IMR-90 (cell line): ENCODE measurements at regions not wholly inside any gene's neighbourhood (a gene's known extent, or its start where the extent isn't known, plus 50 kb on each side); places are given as distances from the start of the nearest gene placed in this dataset.

Experiments
- ATAC-seq: fragments of 200-7000 bp; cut with Tn5 transposase; 2 replicates; pipeline ENCODE4 v1.9.1; 2020; ENCODE audit warnings: low read depth, mild to moderate bottlenecking, moderate library complexity
- BruUV-seq: library from RNA; stranded (reverse); fragments of 400-500 nt; replicated peaks from 2 replicates; lab custom pipeline; 2021; lab: Mats Ljungman, UMichigan
- CTCF ChIA-PET: fragments of 300-600 bp; formaldehyde crosslinking; extraction: SDS; loops from one replicate; lab custom pipeline; 2021; ENCODE audit warnings: antibody characterized with exemption; lab: Yijun Ruan, JAX
- POLR2A ChIA-PET: fragments of 300-600 bp; sonication (Branson Sonifier 250); formaldehyde crosslinking; loops from one replicate; lab custom pipeline; 2022; ENCODE audit warnings: antibody characterized with exemption; ENCODE audit not compliant: unreplicated experiment; lab: Charles Lee
- DNase-seq: peaks from one replicate; pipeline ENCODE4 v3.0.0; 2013
- H2AFZ ChIP-seq: replicated peaks from 2 replicates; pipeline ENCODE3; 2013; ENCODE audit warnings: low read length, mild to moderate bottlenecking; ENCODE audit not compliant: poor library complexity
- H2AK5ac ChIP-seq: 2 replicates; pipeline ENCODE4 v1.6.1; 2013; ENCODE audit warnings: low read depth, low read length, inconsistent platforms
- H2AK9ac ChIP-seq: replicated peaks from 2 replicates; pipeline ENCODE3; 2013; ENCODE audit warnings: mild to moderate bottlenecking, low read depth, low read length, moderate library complexity; ENCODE audit not compliant: poor library complexity
- H2BK120ac ChIP-seq: 2 replicates; pipeline ENCODE4 v1.6.1; 2013; ENCODE audit warnings: low read depth, low read length, inconsistent platforms
- H2BK15ac ChIP-seq: 3 replicates; pipeline ENCODE4 v1.6.1; 2013; ENCODE audit warnings: low read depth, low read length, inconsistent platforms
- H2BK20ac ChIP-seq: 2 replicates; pipeline ENCODE4 v1.6.1; 2013; ENCODE audit warnings: low read depth, mild to moderate bottlenecking, inconsistent platforms, low read length, moderate library complexity
- H2BK5ac ChIP-seq: 2 replicates; pipeline ENCODE4 v1.6.1; 2013; ENCODE audit warnings: mild to moderate bottlenecking, low read depth, low read length, inconsistent platforms; ENCODE audit not compliant: poor library complexity, severe bottlenecking
- H3K14ac ChIP-seq: replicated peaks from 2 replicates; pipeline ENCODE4 v1.6.1; 2013; ENCODE audit warnings: low read depth, low read length, inconsistent platforms
- H3K18ac ChIP-seq: 2 replicates; pipeline ENCODE4 v1.6.1; 2013; ENCODE audit warnings: low read depth, low read length, control low read depth
- H3K23ac ChIP-seq: 2 replicates; pipeline ENCODE4 v1.6.1; 2013; ENCODE audit warnings: low read depth, low read length, inconsistent platforms
- H3K27ac ChIP-seq: 2 replicates; pipeline ENCODE4 v1.5.1; 2013; ENCODE audit warnings: mild to moderate bottlenecking, control low read depth, low read length; ENCODE audit not compliant: insufficient read depth
- H3K27me3 ChIP-seq: 2 replicates; pipeline ENCODE4 v1.6.1; 2013; ENCODE audit warnings: low read length; ENCODE audit not compliant: control insufficient read depth, insufficient read depth
- H3K36me3 ChIP-seq: 2 replicates; pipeline ENCODE4 v1.6.1; 2013; ENCODE audit warnings: low read length, mixed read lengths; ENCODE audit not compliant: control insufficient read depth, insufficient read depth
- H3K4ac ChIP-seq: 2 replicates; pipeline ENCODE4 v1.6.1; 2013; ENCODE audit warnings: low read depth, low read length, inconsistent platforms
- H3K4me1 ChIP-seq: 2 replicates; pipeline ENCODE4 v1.6.1; 2013; ENCODE audit warnings: low read length, mixed read lengths; ENCODE audit not compliant: control insufficient read depth, insufficient read depth
- H3K4me2 ChIP-seq: 2 replicates; pipeline ENCODE4 v1.6.1; 2013; ENCODE audit warnings: low read depth, mild to moderate bottlenecking, control low read depth, low read length, moderate library complexity
- H3K4me3 ChIP-seq: 2 replicates; pipeline ENCODE4 v1.5.1; 2013; ENCODE audit warnings: low read depth, mild to moderate bottlenecking, control low read depth, low read length, moderate library complexity; ENCODE audit not compliant: insufficient read depth
- H3K56ac ChIP-seq: 2 replicates; pipeline ENCODE4 v1.6.1; 2013; ENCODE audit warnings: low read length, inconsistent platforms; ENCODE audit not compliant: insufficient read depth; ENCODE audit errors: extremely low read depth
- H3K79me1 ChIP-seq, 2 experiments: 2 replicates each; pipeline ENCODE4 v1.6.1; 2013; ENCODE audit warnings: low read length in 2 of 2, inconsistent platforms in 1 of 2, low read depth in 1 of 2
- H3K9ac ChIP-seq: 2 replicates; pipeline ENCODE4 v1.6.1; 2013; ENCODE audit warnings: low read depth, low read length, control low read depth
- H3K9me1 ChIP-seq: 2 replicates; pipeline ENCODE4 v1.6.1; 2013; ENCODE audit warnings: low read length, inconsistent platforms; ENCODE audit not compliant: insufficient read depth
- H3K9me3 ChIP-seq: 2 replicates; pipeline ENCODE4 v1.6.1; 2013; ENCODE audit warnings: low read length; ENCODE audit not compliant: control insufficient read depth, insufficient read depth
- H4K20me1 ChIP-seq: 2 replicates; pipeline ENCODE4 v1.6.1; 2013; ENCODE audit warnings: low read length, inconsistent platforms; ENCODE audit not compliant: insufficient read depth
- H4K5ac ChIP-seq: 2 replicates; pipeline ENCODE4 v1.6.1; 2013; ENCODE audit warnings: mild to moderate bottlenecking, low read depth, low read length, control low read depth
- H4K8ac ChIP-seq, 2 experiments: 2 replicates each; pipeline ENCODE4 v1.6.1; 2013; ENCODE audit warnings: low read depth in 2 of 2, low read length in 2 of 2, control low read depth in 1 of 2, inconsistent platforms in 1 of 2
- H4K91ac ChIP-seq: 2 replicates; pipeline ENCODE4 v1.6.1; 2013; ENCODE audit warnings: low read depth, low read length, inconsistent platforms; ENCODE audit not compliant: insufficient read depth
- BHLHE40 ChIP-seq: fragments of 150-350 bp; IDR thresholded peaks from 2 replicates; pipeline ENCODE4 v1.6.1; 2016; ENCODE audit warnings: mild to moderate bottlenecking, low read depth, low read length
- CEBPB ChIP-seq: IDR thresholded peaks from 2 replicates; pipeline ENCODE4 v1.6.1; 2012; ENCODE audit warnings: low read depth, low read length, improper control_type of control experiment
- MAFK ChIP-seq: IDR thresholded peaks from 2 replicates; pipeline ENCODE4 v1.6.1; 2012; ENCODE audit warnings: low read depth, low read length, improper control_type of control experiment
- MAZ ChIP-seq: IDR thresholded peaks from 2 replicates; pipeline ENCODE4 v1.6.1; 2012; ENCODE audit warnings: low read depth, mild to moderate bottlenecking, low read length, improper control_type of control experiment, moderate library complexity, borderline replicate concordance
- NFE2L2 ChIP-seq: fragments of 150-350 bp; IDR thresholded peaks from 2 replicates; pipeline ENCODE4 v1.6.1; 2016; ENCODE audit warnings: low read depth, mild to moderate bottlenecking, low read length
- RAD21 ChIP-seq: IDR thresholded peaks from 2 replicates; pipeline ENCODE4 v1.6.1; 2012; ENCODE audit warnings: low read length, improper control_type of control experiment
- RFX5 ChIP-seq: IDR thresholded peaks from 2 replicates; pipeline ENCODE4 v1.8.0; 2012; ENCODE audit warnings: low read depth, mild to moderate bottlenecking, low read length, moderate library complexity
- WGBS, 2 experiments: methylation state at CpG; one replicate each; pipeline versions ENCODE4 v1.1.5 to v1.1.7; 2013; ENCODE audit warnings: missing lambda C conversion rate in 2 of 2; ENCODE audit not compliant: insufficient read length in 1 of 2; ENCODE audit errors: extremely low coverage in 2 of 2; 5-methylcytosine and 5-hydroxymethylcytosine counted together
- dilution Hi-C: fragments of 300-500 bp; cut with HindIII; formaldehyde crosslinking; loops from one replicate; pipeline ENCODE4 v1.14.3; 2018; ENCODE audit warnings: low sequenced_read_pairs; ENCODE audit not compliant: unreplicated experiment
- in situ Hi-C: fragments of 300-500 bp; cut with MboI; formaldehyde crosslinking; loops from 3 replicates; pipeline ENCODE4 v1.14.3; 2019; ENCODE audit warnings: low sequenced_read_pairs, inconsistent platforms, mixed read lengths
- intact Hi-C: fragments of 100-400 bp; cut with micrococcal nuclease; formaldehyde crosslinking; loops from 2 replicates; pipeline ENCODE4 v1.10.0; 2022
- TF ChIP-seq, protein P1 (sequence below): fragments of 150-350 bp; IDR thresholded peaks from 2 replicates; pipeline ENCODE4 v1.6.1; 2017; ENCODE audit warnings: mild to moderate bottlenecking, antibody characterized with exemption, low read length, low read depth
- TF ChIP-seq, protein P2 (sequence below): fragments of 150-350 bp; IDR thresholded peaks from 2 replicates; pipeline ENCODE4 v1.6.1; 2016; ENCODE audit warnings: low read depth, mild to moderate bottlenecking, low read length, moderate library complexity, borderline replicate concordance

GRCh38 chr16:9412915-9413264 lies 321.4 kb downstream of the HAPSTR1 start:
- no TSS peak for BruUV-seq
- Histone ChIP-seq H3K4me2 (no peak overlapping the region), H3K23ac (no peak overlapping the region), H3K9me3 (peaks cover 6% of the 10 kb centered on the region), H4K91ac (no peak overlapping the region), H2BK20ac (no peak overlapping the region), H2BK120ac (no peak overlapping the region), H3K9ac (no peak overlapping the region), H3K36me3 (no peaks in the 10 kb centered on the region), H2AK5ac (no peak overlapping the region), H3K18ac (no peak overlapping the region), H3K27me3 (no peaks in the 10 kb centered on the region), H3K4me3 (no peak overlapping the region), H3K27ac (no peak overlapping the region), H3K79me1 (no peaks in the 10 kb centered on the region), H4K8ac (no peak overlapping the region), H3K56ac (no peak overlapping the region), H2BK5ac (no peak overlapping the region), H4K20me1 (no peaks in the 10 kb centered on the region), H3K14ac (no peak overlapping the region), H2AK9ac (no peak overlapping the region), H4K5ac (no peak overlapping the region), H2BK15ac (no peak overlapping the region), H3K9me1 (no peaks in the 10 kb centered on the region), H3K4ac (no peak overlapping the region), H2AFZ (no peak overlapping the region), H3K4me1 (no peaks in the 10 kb centered on the region)
- DNase-seq = no peak
- POLR2A ChIA-PET = no interaction called here
- in situ Hi-C loops (no loop called here), dilution Hi-C loops (no loop called here), intact Hi-C loops (no loop called here)
- TF ChIP-seq RAD21 (no peak), NFE2L2 (no peak), MAFK (no peak), BHLHE40 (no peak), CEBPB (no peak), MAZ (no peak), RFX5 (no peak)
- TF ChIP-seq, protein P1, sequence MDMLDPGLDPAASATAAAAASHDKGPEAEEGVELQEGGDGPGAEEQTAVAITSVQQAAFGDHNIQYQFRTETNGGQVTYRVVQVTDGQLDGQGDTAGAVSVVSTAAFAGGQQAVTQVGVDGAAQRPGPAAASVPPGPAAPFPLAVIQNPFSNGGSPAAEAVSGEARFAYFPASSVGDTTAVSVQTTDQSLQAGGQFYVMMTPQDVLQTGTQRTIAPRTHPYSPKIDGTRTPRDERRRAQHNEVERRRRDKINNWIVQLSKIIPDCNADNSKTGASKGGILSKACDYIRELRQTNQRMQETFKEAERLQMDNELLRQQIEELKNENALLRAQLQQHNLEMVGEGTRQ = no peak
- TF ChIP-seq, protein P2, sequence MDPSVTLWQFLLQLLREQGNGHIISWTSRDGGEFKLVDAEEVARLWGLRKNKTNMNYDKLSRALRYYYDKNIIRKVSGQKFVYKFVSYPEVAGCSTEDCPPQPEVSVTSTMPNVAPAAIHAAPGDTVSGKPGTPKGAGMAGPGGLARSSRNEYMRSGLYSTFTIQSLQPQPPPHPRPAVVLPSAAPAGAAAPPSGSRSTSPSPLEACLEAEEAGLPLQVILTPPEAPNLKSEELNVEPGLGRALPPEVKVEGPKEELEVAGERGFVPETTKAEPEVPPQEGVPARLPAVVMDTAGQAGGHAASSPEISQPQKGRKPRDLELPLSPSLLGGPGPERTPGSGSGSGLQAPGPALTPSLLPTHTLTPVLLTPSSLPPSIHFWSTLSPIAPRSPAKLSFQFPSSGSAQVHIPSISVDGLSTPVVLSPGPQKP = no peak
- no CpG with 5 or more reads among the region's 5 CpGs for WGBS, 2 experiments
- CTCF ChIA-PET = no interaction called here
- ATAC-seq = no peak
